HG03558 (cell line): ENCODE measurements at regions not wholly inside any gene's neighbourhood (a gene's known extent, or its start where the extent isn't known, plus 50 kb on each side); places are given as distances from the start of the nearest gene placed in this dataset.

ENCODE experiments used
- ATAC-seq: cut with Tn5 transposase; IDR thresholded peaks from one replicate; pipeline ENCODE4 v1.9.1; 2021; ENCODE audit warnings: moderate number of reproducible peaks; ENCODE audit not compliant: unreplicated experiment; ENCODE audit errors: extremely low read depth

DNA sequence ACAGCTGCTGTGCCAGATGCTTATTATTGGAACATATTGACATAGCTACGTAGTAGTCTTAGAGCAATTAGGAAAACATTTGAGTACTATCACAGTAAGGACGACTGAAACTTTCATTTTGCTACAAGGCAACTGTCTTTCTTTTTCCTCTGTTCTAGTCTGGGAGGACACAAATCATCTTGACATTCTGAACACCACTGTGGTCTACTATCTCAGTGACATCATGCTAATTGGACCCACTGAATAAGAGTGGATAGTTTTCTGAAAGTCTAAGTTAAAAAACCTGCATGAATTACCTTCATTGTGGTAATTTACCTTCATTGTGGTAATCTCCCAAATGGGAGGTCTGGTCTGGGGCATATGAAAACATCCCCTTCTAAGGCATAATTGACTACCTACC lies 163.3 kb upstream of the MOCS1 start:
- no peak for ATAC-seq

DNA sequence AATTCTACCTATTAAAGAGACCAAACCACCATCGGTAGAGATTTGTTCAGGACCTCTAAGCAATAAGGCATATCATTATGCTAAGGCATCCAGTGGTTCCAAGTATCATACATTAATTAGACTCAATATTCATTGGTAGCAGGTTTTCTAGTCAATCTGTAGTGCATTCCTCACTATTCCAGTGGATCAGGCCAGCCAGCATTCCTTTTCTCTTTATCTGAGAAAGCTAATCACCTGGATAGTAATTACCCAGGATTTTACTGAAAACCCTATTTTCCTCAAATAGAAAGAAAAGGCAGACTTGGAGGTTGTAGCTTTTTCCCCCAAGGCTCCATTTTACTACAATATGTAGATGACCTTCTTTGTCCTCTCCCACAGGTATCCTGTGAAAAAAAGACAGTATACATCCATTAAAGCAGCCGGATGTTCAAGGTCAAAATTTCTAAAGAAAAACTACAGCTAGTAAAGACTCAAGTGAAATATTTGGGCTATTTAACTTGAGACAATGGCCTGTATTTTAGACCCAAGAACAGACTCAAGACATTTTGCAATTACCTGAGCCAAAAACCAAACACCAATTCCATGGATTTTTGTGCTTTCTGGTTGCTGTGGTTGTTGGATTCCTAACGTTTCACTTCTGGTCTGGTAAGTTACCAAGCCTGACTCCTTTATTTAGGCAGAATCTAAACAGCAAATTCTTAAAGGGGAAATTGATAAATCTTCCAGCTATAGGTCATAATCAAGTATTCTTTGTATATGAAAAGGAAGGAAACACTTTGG lies 149.1 kb upstream of the MOCS1 start:
- no peak for ATAC-seq

DNA sequence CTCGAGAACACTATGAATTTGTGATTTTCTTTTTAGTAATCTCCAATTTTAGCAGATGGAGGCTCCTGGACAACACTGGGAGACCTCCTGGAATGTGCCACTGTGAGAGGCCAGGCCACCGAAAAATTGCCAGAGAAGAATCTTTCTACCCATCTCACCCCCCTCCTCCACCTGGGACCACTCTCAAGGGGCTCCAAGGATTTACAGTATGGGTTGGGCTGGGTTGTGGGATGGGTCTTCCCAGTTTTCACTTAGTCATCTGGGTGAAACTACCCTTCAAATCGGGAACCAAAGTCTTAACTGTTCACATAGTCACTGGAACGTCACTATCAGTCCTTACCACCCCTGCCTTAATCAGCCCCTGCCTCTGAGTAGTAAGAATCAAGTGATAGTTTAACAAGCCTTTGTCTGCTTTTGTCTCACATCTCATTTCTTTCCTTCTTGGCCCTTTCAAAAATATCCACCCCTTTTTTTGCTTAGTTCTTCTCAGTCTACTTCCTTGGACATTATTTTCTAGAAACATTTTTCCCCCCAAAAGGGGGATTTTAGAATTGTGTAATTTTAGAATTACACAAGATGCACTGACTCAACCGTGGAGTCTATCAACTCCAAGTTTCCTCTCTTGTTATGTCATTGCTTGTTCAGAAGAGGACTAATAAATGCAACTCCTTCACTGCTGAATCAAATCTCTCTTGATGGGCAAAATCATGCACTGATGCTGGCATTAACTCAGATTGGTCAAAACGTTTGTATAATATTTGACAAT lies 148.2 kb upstream of the MOCS1 start:
- no peak for ATAC-seq

DNA sequence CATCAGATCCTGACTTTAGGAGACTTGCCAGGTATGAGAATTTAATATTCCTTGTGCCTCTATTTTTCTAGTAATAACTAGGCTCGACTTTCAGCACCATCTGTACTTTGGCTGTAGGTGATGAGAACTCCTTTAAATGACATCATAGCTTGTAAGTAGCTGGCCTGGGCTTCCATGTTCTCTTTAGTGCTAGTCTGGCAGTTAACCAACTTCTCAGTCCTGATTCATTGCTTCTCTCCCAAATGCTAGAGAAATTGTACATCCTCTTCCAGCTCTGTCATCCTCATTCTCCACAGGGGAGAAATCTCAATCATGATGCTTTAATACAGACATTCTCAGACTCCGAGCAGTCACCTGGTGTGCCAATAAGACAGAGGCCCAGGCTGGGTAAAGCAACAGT lies 143.5 kb upstream of the MOCS1 start:
- no peak for ATAC-seq

DNA sequence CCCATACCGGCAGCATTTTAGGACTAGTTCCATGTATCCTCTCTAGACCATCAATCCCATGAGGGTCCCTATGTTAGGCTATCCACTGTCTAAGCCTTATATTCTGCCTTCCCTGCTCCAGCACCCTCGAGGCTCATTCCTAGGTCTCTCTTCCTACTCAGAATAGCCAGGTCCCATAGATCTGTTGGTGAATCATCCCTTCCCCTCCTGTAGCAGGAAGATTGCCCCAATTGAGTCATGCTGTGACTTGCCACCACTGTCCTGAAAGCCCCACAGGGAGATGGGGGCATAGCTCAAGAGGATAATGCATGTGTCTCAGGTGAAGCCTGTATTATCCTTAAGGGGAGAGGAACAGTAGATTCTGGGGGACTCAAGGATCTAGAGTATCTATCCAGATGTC lies 143.1 kb upstream of the MOCS1 start:
- no peak for ATAC-seq

DNA sequence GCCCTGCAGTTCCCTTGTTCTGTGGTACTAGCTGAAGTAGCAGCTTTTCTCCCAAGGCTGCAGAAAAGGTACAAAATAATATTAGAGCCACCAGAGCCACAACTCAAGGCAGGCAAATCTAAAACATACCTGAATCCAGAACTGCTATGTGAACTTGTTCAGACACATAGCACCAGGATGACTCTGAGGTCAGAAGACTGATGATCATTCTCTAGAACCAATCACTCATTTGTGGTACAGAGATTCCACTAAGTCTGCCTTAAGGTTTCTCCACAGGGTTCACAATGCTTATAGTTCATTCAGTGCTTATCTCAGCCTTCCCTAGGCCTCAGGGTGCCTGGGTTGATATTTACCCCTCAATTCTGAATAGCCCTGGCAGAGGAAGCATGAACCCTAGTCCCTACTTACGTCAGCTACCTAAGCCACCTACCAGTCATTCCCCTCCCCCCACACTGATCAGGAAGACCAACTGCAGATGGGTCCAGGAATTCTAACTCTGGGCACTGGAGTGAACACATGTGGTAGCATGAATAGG lies 140.9 kb upstream of the MOCS1 start:
- ATAC-seq, result no peak

DNA sequence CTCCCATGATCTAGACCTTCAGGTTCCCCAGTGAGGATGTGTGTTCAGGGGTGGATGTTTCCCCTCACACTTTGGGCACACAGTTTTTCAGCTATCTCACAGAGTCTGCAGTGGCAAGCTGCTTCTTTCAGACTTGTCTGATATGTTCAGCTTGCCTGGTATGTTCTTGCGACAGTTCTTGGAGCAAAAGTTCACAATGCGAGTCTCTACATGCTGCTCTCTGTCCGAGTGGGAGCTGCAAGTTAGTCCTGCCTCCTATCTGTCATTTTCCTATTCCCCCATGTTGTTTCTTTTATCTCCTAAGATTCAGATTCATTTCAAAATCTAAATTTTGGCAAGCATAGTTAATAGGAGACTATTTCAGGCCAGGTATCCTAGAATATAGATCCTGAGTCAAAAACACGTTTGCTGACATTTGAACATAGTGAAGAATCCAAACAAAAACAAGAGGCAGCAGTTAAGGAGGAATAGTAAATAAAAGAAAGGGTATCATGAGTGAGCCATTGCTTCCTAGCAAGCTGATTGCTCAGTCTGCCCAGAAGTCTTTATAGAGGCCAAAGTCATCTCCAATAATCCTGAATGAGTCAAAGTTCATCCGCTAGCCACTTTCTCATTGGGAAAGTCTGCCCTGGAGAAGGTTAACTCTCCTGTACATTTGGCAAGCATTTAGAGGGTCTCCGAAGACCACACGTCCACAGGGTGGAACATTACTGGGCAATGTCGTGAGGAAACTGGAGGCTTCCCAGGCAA lies 140.2 kb upstream of the MOCS1 start:
- ATAC-seq, result no peak

DNA sequence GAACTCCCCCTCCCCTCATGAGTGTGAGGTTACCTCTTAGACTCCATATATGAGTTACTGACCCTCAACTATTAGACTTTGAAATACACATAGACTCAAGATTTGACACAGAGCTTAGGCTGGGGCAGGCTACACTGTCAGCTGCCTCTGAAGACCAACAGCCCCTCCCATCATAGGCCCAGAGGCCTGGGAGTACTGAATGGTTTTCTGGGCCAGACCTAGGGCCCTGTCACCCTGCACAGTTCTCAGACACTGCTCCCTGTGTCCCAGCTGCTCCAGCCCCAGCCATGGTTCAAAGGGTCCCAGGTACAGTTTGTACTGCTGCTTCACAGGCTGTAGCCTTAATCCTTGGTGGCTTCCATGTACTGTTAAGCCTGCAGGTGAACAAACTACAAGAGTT lies 132.1 kb upstream of the MOCS1 start:
- no peak for ATAC-seq

DNA sequence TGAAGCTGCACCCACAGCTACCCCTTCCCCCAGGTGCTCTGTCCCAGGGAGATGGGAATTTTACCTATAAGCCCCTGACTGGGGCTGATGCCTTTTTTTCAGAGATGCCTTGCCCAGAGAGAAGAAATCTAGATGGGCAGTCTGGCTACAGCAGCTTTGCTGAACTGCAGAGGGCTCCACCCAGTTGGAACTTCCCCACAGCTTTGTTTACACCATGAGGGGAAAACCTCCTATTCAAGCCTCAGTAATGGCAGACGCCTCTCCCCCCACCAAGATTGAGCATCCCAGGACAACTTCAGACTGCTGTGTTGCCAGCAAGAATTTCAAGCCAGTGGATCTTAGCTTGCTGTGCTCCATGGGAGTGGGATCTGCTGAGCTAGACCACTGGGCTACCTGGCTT lies 122.6 kb upstream of the MOCS1 start:
- no peak for ATAC-seq

DNA sequence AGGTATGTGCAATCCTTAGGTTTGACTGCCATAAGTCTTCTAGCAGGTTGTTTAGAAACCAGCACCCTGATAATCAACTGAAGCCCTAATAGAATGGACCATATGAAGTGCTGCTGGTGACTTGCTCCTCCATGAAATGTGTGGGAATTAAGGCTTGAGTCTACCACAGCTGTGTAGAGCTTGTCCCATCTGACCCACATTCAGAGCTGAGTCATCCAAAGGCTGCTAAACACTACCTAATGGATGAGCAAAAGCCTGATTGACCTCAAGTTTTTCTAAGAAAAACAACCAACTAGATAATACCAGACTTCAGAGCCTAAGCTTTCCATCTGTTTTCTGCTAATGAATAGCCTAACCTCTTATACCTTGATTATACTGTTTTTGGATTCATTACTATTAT lies 120.3 kb upstream of the MOCS1 start:
- ATAC-seq, result no peak

DNA sequence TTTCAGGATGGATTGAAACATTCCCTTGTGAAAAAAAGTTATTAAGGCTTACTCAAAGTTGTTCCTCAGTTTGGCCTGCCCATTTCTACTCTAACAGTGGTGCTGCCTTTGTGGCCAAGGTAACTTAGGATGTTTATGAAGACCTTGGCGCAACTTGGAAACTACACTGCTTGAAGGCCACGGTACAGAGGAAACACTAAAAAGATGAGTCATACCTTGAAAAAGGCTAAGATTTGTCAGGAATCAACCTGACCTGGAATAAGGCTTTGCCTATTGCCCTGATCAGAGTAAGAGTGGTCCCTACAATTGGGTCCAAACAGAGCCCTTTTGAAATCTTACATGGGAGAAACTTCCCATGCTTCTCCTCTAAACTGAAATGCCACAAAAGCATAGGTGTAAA lies 119.9 kb upstream of the MOCS1 start:
- no peak for ATAC-seq

DNA sequence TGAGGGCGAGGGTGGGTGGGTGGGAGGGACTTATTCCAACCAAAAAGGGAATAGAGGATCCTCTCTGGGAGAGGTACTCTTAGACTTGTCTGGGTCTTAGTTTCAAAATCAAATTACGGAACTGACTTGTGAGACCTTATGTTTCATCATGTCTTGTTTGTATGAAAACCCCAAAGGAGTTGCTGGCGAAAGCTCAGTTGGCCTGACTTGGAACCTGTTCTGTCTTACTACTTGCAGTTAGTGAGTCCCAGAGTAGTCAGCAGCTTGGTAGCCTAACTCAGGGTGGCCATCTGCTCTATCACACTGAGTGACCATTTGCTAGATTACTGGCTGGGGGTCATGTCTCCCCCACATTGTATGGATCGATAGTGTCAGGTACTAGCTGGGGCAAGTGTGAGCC lies 114.9 kb upstream of the MOCS1 start:
- no peak for ATAC-seq

DNA sequence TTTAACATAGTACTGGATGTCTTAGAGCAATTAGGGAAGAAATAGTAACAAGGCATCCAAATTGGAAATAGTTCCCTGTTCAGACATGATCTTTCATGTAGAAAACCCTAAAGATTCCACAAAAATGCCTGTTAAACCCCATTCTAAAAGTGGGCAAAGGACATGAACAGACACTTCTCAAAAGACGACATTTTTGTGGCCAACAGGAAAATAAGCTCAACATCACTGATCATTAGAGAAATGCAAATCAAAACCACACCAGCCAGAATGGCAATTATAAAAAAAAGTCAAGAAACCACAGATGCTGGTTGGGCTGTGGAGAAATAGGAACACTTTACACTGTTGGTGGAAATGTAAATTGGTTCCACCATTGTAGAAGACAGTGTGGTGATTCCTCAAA lies 109.9 kb upstream of the MOCS1 start:
- no peak for ATAC-seq

DNA sequence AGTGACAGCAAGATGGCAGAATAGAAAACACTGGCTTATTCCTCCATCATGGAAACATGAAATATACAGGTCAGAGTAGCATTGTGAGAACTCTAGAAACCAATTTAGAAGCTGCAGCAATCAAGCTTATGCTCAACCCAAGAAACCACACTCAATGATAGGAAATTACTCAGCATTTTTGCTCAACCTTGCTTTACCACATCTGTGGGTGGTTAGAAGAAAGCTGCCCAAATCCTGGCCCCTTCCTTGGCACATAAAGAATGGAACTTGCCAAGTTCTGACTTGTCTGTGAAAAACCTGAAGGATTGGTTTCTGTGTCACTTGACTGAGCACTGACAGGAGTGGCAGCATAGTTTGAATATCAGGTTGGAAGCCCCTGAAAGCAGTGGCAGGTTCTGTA lies 108.0 kb upstream of the MOCS1 start:
- no peak for ATAC-seq

DNA sequence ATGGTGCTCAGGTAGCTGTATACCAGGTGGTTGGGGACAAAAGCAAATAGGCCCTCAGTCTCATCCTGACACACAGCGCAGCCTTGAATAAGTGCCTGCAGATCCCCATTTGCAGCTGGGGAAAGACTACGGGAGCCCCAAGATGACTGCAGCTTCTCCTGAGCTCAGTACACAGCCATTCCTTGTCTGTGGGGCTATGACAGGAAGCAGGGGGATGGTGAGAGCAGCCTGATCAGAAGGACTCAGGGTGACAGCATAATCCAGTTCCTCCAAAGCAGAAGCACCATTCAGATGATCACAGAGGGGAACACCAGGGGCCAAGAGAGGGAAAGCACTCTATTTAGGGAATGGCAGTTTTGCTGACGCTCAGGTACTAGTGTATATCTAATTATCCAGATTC lies 104.8 kb upstream of the MOCS1 start:
- ATAC-seq, result no peak

DNA sequence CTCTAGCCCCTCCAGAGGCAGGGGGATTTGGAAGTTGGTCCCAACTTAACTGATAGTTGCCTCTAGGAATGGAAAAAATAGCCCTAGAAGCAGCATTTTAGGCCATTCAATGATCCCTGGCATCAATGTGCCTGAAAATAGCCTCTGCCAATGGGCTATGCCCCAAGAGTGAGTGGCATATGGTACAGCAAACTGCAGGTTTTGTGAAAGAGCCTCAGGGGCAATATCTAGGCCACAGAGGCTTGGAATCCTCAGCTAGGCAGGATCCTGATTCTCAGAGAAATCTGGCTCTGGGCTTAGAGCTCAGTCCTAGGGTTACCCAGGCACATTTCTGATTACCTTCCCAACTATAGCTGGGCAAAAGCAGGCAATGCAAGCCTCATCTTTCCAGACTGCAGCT lies 104.4 kb upstream of the MOCS1 start:
- ATAC-seq, result no peak

DNA sequence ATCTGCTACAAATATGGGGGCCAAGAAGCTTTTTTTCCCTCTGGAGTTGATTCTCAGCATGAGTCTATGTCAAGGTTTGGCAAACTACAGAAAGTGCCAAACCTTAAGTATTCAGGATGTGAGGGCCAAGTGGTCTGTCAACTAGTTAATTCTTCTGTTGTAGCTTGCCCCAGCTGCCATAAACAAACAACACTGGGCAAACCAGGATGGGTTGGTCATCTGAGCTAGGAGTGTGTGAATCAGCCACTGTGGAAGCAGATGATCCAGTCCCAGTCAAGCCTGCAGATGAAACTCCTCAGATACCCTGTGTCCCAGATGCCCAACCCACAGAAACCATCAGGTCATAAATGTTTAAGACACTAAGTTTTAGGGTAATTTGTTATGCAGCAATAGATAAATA lies 103.0 kb upstream of the MOCS1 start:
- no peak for ATAC-seq

DNA sequence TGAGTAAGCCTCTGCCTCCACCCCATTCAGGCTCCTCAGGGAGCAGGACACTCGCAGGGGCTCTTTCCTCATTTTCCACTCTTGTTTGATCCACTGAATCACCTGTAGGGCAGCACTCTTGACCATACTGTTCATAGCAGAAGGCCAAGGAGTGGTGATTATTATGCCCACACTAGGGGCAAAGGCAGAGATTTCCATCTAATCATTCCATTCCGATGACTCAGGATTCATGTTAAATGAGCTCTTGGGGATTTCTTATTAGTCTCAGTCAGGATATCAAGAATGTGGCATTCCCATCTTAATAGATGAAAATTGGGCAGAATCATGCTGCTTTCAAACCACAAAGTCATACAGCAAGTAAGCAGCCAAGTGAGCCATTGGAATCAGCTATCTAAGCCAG lies 101.9 kb upstream of the MOCS1 start:
- no peak for ATAC-seq

DNA sequence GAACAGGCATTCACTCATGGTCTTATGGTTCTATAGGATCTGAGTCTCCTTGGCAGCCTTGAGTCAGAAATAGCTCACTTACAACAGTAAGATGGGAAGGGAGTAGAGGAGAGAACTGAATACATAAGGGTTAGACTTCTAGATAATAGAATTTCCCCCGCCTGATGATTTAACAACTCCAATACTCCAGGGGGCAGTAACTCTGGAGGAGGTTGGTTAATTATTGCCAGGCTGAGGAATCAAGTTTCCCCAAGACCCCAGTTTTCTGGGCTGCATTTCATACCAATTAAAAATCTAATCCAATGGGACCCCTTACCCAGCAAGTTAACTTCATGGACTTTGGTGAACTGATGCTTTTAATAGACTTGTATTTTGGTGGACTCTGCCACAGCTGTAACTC lies 94.2 kb upstream of the MOCS1 start:
- ATAC-seq, result no peak

DNA sequence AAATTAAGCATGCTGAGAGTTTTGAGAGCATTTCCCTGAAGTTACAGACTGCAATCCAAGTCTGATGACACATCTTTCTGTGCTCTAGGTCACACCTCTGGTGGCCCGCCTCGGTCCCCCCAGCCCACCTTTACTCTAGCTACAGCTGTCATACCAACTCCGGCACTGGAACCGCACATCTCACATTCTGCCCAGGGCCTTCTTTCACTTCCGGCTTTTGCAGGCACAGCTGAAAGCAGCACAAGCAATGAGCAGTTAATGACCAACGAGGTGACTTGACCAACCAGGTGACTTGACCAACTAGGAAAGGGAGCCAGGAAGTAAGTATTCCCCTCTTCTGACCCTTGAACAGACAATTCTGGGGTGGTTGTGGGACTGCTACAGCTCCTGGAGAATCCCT lies 88.6 kb upstream of the MOCS1 start:
- ATAC-seq, result no peak

DNA sequence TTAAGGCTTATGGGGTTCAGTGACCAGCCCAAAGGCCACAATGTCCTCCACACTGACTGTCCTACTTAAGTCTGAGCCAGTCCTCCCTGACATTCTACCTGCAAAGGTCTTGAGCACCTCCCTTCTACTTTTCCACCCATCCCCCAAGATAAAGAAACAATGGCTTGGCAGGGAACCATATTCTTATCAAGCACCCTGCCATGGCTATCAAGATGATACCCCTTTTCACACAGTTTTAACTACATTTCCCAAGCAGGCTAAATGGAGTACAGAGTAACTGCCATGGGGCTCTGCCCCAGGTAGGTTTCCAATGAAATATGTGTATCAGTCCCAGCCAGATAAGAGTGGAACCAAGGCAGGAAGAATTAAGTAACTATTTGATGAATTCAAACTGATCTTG lies 85.9 kb upstream of the MOCS1 start:
- ATAC-seq, result no peak
